GM18502 (cell line): ENCODE measurements at regions not wholly inside any gene's neighbourhood (a gene's known extent, or its start where the extent isn't known, plus 50 kb on each side); places are given as distances from the start of the nearest gene placed in this dataset.

Source experiments
- ATAC-seq: cut with Tn5 transposase; IDR thresholded peaks from one replicate; pipeline ENCODE4 v1.9.1; 2021; ENCODE audit warnings: mild to moderate bottlenecking; ENCODE audit not compliant: unreplicated experiment, poor library complexity

DNA sequence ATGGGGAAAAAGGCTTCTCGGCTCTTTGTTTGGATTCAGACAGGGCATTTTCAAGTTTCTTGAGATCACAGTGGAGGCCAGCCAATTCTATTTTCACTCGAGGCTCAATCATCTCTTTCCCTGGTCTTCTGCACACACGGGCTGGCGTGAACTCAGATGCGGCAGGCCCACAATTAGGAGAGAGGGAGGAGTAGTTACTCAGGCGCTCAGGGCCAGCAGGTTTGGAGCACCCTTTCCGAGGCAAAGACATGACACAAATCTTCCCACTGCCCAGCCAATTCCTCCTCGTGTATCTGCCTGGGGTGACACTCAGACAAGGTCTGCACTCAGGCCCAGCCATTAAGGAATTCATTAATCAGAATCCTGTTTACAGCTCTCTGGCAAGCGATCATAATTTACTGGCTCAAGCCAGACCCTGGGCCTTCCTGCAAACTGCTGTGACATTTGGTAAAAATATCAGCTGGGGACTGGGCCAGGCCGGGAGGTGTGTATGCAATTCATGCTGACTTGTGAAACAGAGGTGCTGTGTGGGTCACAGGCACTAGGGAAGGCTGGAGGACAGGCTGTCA, 68.1 kb upstream of the TLE3 start:
- no peak for ATAC-seq

DNA sequence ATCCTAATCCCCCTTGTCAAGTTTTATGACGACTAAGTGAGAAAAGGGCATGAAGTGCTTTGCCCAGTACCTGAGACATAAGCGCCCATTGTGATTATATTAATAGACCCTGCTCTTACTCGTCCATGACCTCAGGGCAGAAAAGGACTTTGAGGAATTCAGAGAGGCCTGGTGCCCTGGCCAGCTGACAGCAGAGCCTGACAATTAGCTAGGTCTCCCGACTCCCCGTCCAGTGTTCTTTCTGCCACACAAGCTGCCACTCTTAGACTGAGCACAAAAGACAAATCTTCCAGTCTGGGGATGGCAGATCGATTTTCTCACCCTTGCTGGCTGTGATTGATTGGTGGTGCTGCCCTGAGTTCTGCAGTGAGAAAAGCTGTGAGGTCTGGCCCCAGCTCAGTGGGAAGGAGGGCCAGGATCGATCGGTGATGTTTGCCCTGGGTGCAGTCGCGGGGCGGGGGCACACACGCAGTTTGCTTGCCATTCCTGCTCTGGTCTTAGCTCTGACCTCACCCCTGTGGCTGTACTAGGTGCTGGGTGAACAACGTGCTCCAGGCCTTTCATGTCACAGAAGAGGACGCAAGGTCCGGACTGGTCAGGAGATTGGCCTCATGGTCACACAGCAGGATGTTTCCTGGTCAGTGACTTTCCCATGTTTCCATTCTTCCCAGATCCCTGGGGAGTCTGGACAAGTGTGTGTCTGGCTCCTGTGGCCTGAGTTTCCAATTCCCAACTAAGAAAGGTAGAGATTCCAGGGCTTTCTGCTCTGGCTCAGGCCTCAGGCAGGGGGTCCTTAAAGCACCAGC, 67.4 kb upstream of the TLE3 start:
- no peak for ATAC-seq

DNA sequence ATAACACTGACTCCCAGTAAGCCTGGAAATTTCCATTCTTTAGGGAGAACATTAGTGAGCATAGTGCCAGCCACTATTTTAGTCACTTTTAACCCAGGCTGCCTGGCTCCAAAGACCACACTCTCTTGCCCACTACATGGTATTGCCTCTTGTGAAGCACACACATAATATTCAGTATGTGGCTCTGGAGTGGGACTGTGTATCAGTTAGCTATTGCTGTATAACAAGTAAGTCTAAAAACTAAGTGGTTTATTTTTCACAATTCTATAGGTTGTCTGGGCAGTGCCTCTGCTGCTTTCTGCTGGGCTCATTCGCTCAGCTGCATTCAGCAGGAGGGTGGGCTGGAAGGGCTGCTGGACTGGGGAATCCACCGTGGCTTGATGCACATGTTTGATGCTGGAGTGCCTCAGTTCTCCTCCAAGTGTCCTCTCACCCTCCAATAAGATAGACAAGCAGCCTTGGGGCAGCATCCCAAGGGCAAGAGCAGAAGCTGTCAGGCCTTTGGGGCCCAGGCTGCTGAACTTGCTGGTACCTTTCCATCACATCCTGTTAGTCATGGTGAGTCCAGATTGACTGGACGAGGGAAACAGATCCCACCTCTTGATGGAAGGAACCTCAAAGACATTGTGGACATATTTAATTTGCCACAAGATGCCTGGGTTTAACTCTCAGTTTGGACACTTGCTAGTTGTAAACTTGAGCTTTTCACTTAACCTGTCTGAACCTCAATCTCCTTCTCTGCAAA, 66.6 kb upstream of the TLE3 start:
- ATAC-seq, result no peak

DNA sequence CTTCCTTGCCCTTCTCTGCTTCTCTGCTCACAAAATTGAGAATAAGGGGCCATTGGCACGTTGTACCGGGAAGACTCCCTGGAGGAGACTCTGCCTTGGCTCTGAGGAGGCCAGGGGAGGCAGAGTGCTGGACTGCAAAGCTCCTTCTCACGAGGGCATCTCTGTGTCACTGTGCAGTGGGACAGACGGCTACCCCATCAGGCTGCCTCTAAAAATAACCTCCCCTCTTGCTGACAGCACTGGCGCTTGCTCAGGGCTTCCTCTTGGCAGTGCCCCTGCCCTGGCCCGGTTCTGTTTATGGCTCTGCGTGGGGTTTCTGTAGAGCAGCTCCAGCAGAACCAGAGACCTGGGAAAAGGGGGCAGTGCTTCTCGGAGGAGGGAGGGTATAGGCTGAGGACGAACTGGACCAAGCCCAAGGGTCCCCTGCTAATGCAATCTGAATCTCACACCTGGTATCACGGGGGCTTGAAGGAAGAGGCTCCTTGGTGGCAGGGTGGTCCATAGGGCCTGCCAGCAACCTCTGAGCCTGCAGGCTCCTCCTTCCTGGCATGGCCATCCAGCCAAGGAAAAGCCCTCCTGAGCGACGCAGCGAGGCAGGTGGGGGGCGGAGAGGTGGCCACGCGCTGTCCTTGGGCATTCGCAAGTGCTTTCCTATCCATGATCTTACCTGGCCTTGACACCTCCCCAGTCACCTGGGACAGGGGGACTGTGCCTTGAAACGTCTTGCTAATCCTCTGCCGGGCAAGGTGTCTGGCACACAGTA, 63.3 kb upstream of the TLE3 start:
- no peak for ATAC-seq

DNA sequence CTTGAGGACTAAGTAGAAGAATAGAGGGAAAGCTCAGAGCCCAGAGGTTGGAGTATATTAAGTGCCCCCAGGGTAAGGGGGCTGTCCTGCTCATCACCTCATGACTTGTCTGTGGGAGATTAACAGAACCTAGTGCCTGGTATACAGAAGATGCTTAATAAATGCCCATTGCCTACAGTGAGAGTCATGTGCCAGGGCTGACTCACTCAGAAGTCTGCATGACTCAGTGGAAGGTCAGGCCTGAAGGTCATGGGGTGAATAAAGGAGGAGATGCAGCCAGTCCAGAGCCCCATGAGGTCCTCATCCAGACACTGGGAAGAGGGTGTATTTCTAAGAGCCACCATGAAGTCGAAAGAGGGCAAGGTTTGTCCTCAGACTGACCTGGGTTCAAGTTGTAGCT, 62.5 kb upstream of the TLE3 start:
- no peak for ATAC-seq

DNA sequence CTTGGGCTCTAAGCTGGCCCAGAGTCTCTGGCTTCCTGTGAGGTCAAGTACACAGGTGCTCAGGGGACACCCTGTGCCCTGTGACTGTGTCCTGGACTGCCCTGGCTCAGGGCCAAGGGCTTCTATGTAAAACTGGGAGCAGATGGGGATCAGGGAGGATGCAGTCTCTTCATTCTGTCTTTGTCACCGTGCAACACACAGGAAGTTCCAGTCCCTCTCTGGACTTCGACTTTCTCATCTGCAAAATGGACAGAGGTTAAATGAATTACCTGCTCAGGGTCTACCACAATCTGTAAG, 61.9 kb upstream of the TLE3 start:
- no peak for ATAC-seq

DNA sequence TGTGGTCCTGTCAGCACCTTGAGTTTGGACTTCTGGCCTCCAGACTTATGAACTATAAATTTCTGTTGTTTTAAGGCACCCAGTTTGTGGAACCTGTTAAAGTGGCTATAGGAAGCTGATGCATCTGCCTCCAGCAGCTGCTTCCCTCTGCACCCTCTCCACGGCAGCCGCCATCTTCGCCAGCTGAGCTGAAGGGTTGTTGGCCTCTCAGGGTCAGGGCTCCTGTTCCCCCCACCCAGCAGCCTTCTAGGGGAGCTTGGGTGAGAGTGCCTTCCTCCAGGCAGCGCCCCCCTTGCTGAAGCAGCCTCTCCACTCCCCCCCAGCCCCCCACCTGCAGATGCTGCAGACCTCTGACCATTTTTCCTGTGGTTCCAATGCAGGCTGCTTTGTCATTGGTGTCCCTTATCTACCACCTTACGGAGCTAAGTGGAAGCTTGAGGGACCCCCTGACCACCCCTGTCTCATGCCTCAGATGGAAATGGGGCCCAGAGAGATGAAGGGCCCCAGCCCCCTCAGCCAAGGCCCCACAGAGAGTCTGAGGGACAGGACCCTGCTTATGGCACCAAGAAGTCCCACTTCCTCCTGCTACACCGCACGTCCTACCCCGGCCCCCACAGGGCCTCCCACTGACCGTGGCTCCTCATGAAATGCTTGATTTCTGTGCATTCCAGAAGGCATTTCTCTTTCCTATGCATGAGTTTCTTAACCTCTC, 61.4 kb upstream of the TLE3 start:
- ATAC-seq, result no peak

DNA sequence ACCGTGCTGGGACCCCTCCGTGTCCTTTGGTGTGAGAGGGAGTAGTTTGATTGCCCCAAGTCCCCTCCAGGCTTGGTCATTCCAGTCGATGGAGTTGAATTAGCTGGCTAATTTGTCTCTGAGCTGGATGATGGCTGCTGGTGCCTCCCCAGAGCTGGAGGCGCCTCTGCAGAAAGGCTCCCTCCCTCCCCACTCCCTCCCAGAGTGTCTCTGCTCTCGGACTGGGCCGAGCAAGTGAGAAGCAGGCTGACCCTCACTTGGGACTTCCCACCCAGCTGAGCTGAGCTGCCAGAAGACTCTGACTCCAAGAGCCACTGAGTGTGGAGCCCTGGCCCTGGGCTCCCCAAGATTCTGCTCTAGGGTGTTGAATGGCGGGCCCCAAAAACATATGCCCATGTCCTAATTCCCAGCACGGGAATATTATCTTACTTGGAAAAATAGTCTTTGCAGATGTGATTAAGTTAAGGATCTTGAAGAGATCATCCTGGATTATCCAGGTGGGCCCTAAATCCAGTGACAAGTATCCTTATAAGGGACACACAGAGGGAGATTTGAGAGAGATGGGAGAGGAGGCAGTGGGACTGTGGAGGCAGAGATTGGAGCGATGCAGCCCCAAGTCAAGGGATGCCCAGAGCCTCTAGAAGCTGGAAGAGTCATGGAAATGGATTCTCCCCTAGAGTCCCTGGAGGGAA, 60.7 kb upstream of the TLE3 start:
- no peak for ATAC-seq

DNA sequence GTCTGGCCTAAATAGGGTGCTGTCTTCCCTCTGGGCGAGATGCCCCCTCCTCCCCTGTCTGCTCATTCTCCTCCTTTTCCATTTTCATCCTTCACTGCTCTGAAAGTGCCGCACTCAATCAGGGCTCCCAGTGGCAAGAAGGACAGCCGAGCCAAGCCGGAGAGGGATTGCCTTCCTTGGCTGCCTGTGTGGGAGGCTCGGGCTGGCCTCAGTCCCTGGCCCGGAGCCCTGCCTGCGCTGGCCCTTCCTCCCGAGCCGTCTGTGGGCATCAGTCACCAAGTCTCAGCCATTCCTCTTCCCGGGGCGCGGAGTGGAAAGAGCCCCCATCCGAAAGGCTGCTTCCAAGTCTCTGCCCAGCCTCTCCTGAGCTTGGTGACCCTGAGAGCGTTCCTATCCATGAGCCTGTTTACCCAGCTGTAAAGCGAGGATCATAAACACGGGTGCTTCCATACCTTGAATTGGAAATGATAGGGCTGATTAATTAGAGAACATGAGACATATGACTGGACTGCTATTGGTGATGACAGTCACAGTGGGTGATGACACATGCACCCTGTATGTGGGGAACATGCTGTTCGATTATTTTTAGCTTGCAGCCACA, 59.1 kb upstream of the TLE3 start:
- no peak for ATAC-seq

DNA sequence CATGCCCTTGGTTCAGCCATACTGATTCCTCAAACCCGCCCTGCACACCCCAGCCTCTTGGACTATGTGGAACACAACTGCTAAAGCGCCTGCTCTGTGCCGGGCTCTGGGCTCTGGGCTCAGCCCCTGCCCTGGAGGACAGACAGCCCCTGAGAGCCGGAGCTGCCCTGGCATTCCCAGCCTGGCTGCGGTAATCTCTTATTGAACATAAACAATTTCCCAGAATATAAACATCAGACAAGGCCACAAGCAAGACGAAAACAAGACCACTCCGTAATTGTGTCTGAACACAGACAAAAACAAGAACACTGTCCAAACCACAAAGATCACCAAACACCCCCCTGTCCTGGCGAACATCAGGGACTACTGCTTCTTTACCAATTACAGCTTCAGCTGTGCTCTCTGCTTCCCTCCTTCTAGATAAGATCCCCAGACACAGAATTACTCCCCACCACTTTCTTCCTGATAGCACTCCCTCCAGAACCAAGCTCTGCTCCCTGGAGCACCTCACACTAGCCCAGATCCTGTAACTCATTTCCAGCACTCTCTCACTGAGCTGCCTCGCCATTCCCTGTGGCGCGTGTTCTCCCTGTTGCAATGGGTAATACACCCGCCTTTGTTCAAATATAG, 57.1 kb upstream of the TLE3 start:
- no peak for ATAC-seq

DNA sequence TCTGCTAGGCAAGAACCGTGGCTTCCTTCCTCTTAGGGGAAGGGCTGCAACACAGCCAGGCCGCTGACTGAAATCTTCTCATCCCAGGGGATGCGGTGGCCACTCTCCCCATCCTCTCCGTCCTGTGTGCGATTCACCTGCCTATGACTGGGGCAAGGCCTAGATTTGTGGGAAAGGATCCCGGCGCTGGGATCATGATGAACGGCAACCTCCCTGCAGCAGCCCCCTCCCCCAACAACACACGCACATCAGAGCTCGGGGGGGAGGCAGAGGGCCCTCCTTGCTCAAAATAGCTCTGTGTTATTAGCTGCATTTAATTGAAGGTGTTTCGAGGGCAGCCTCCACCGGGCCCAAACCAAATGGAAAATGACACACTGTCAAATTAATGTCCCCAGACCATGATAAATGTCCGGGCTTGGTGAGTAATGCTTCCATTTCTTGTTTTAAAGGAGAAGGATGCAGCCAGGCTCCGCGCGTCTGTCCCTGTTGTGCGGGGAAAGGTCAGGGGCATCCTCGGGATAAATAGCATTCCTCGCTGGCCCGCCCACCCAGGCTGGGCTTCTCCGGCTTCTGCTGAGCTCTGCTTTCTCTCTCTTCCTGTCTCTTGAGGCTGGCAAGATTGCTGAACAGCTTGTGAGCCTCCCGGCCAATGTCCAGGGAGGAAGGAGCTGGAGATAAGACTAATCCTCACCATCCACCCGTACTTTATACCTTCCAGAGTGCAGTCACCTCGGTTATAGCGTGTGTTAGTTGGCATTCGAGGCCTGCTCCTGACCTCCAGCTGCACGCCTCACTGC, 56.4 kb upstream of the TLE3 start:
- ATAC-seq, result no peak

DNA sequence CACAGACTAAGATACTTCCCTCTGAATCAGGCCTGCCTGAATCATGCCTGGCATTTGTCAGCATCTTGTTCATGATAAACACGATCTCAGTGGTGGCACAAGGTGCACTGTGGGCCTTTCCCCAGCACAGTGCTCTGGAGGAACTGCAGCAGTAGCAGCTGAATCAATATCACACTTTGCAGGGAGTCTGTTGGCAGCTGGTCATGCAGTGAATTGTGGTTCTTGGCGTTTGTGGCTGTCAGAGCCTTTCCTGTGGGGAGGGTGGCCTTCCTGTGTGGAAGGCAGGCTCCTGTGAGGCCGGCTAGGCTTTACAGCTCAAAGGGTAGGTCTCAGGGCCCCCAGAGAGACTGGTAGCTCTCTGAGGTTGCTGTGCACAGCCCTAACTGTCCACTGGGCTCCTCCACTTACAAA, 54.4 kb upstream of the TLE3 start:
- ATAC-seq, result no peak

DNA sequence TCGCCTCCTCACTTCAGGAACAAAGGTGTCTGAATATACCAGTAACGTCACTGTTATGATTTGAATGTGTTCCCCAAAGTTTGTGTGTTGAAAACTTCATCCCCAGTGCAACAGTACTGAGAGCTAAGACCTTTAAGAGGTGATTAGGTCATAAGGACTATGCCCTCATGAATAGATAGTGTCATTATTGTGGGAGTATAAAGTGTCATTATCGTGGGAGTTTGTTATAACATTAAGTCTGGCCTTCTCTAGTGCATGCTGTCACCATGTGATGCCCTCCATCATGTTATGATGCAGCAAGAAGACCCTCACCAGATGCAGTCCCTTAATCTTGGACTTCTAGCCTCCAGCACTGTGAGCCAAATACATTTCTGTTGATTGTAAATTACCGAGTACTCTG, 53.7 kb upstream of the TLE3 start:
- no peak for ATAC-seq

DNA sequence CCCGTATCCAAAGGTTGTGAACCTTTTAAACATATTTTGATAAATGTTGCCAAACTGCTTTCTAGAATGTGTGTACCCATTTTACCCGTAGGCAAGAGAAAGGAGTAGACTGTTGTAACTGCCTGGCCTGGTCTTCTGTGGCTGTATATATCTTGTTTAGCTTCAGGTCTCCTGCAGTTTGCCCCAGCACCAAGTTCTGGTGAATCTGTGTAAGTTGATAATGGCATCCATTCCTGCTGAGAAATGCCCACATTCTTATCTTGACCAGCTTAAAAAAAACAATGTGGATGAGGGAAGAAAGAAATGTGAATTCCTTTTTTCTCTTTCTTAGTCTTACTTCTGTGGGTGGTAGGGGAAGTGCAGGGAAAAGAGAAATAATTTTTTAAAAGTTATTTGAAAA, 53.3 kb upstream of the TLE3 start:
- ATAC-seq, result no peak

DNA sequence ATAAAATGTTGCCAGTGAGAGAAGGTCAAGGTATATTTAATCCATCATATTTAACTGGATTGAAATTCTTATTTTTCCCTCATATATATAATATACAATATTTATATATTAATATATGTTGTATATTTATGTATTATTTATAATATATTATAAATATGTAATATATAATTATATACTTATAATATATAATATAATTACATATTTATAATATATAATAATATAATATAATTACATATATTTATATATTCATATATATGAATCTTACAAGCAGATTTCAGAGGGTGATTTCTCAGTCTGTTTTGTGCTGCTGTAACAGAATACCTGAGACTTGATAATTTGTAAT, 52.7 kb upstream of the TLE3 start:
- ATAC-seq, result no peak

DNA sequence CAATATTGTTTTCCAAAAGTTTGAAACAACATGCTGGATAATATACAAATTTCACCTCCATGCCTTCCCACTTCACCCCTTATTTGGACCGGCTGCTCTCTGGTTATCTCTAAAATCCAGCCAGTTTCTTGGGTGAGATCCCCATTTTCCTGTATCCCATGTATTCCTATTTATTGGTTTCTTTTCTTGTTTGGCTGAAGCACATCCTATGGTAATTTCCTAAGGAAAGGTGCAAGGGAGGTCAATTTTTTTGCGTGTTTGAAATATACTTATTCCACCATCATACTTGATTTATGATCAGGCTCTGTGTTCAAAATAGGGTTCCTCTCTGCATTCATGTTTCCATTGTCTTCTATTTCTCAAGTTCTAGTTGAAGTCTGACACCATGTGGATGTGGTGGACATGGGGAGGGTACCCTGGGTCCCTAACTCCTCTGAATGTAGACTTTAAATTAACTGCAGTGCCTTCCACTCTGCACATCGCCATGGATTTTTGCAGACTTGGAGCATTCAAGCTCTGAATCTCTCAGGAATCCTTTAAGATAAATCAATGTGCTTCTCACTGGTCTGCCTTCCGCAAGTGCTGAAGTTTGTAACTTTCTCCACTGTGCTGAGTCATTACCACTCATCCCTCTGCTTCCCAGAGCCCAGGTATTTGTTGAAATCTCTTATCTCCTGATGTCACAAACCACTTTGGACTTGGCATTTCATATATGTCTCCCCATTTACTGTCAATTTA, 52.1 kb upstream of the TLE3 start:
- no peak for ATAC-seq

DNA sequence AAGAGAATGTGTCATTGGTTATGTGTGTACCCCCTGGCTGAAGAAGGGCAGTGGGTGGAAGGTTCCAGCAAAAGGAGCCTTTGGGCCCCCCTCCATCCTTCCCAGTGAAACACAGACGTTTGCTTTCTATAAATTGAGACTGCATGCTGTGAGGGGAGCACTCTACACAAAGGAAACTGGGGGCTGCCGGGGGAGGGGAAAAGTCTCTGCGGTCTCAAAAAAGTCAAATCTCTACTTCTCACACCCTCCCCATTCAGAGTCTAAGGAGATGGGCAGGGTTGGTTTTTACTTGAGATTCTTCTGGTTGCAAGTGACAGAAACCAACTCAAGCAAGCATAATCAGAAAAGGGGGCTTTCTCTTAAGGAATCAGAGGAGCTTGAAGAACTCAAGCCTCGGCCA, 50.1 kb upstream of the TLE3 start:
- no peak for ATAC-seq
